GM19463 (cell line): ENCODE measurements at regions not wholly inside any gene's neighbourhood (a gene's known extent, or its start where the extent isn't known, plus 50 kb on each side); places are given as distances from the start of the nearest gene placed in this dataset.
"Not testable (repeated sequence)": the region's sequence is repeated elsewhere in the genome, so short reads cannot be mapped to it uniquely, and the experiment has no call there.

Experiments used
- ATAC-seq: cut with Tn5 transposase; IDR thresholded peaks from one replicate; pipeline ENCODE4 v1.9.1; 2021; ENCODE audit warnings: mild to moderate bottlenecking, moderate library complexity; ENCODE audit not compliant: unreplicated experiment

- not testable (repeated sequence) for ATAC-seq
Observed at GRCh38 chrX:80508083-80508482, 87.8 kb downstream of the TENT5D start.

GRCh38 chrX:80511969-80512760 lies 91.9 kb downstream of the TENT5D start:
- no peak for ATAC-seq

- ATAC-seq = no peak
Observed at GRCh38 chrX:80512924-80513323, 92.7 kb downstream of the TENT5D start.

- ATAC-seq = no peak
Observed at GRCh38 chrX:80513625-80514024, 93.4 kb downstream of the TENT5D start.

GRCh38 chrX:80537096-80537495 lies 116.8 kb downstream of the TENT5D start:
- ATAC-seq = no peak

- peak; percentile 54 for ATAC-seq
Observed at GRCh38 chrX:80550722-80551121, 130.5 kb downstream of the TENT5D start.

- no peak for ATAC-seq
Observed at GRCh38 chrX:80556148-80556547, 135.9 kb downstream of the TENT5D start.

- ATAC-seq = no peak
Observed at GRCh38 chrX:80572636-80573035, 152.4 kb downstream of the TENT5D start.

GRCh38 chrX:80573275-80573674 lies 153.0 kb downstream of the TENT5D start:
- ATAC-seq = no peak

GRCh38 chrX:80574486-80575086 lies 154.3 kb downstream of the TENT5D start:
- ATAC-seq = not testable (repeated sequence)

GRCh38 chrX:80576267-80576666 lies 156.0 kb downstream of the TENT5D start:
- no peak for ATAC-seq

- ATAC-seq = no peak
Observed at GRCh38 chrX:80576806-80577533, 156.7 kb downstream of the TENT5D start.

GRCh38 chrX:80578517-80579105 lies 158.4 kb downstream of the TENT5D start:
- ATAC-seq = no peak

- not testable (repeated sequence) for ATAC-seq
Observed at GRCh38 chrX:80590992-80591391, 170.7 kb downstream of the TENT5D start.

- ATAC-seq = no peak
Observed at GRCh38 chrX:80602036-80602860, 182.0 kb downstream of the TENT5D start.
